ENCODE measurements at regions not wholly inside any gene's neighbourhood (a gene's known extent, or its start where the extent isn't known, plus 50 kb on each side); places are given as distances from the start of the nearest gene placed in this dataset.

GRCh38 chr5:54387031-54387430, 68.5 kb upstream of the HSPB3 start:
- TF ChIP-seq CTCF (IDR thresholded peaks at IDR 0.05) (no peak), POLR2A (IDR thresholded peaks at IDR 0.05) (no peak), POLR2AphosphoS5 (IDR thresholded peaks at IDR 0.05) (no peak), EP300 (IDR thresholded peaks at IDR 0.05) (no peak)

All from sigmoid colon (tissue), 4 donors.